Uterus (tissue), 3 donors: ENCODE measurements at regions not wholly inside any gene's neighbourhood (a gene's known extent, or its start where the extent isn't known, plus 50 kb on each side); places are given as distances from the start of the nearest gene placed in this dataset.

ENCODE experiments used
- DNase-seq, 2 donors: peaks; one replicate each; pipeline ENCODE4 v3.0.0-alpha.2; 2019 to 2020
- H3K27ac ChIP-seq, 2 donors: fragments of 200-600 bp; sonication (generic); 1 replicate in 1 of 2; 2 replicates in 1 of 2; pipeline ENCODE4 v1.5.1; 2016 to 2018
- H3K27me3 ChIP-seq, 2 donors: fragments of 200-600 bp; sonication (generic); one replicate each; pipeline ENCODE4 v1.5.1; 2018 to 2019; ENCODE audit warnings: control low read depth in 1 of 2
- H3K36me3 ChIP-seq, 2 donors: fragments of 200-600 bp; sonication (generic); one replicate each; pipeline ENCODE4 v1.5.1; 2019; ENCODE audit warnings: control low read depth in 1 of 2
- H3K4me1 ChIP-seq, 2 donors: fragments of 200-600 bp; sonication (generic); one replicate each; pipeline ENCODE4 v1.5.1; 2018 to 2019; ENCODE audit warnings: control low read depth in 1 of 2
- H3K4me3 ChIP-seq, 2 donors: fragments of 200-600 bp; sonication (generic); 1 replicate in 1 of 2; 2 replicates in 1 of 2; pipeline ENCODE4 v1.5.1; 2018 to 2019; ENCODE audit warnings: mild to moderate bottlenecking in 1 of 2
- H3K9me3 ChIP-seq, 2 donors: fragments of 200-600 bp; sonication (generic); one replicate each; pipeline ENCODE4 v1.5.1; 2019; ENCODE audit warnings: control low read depth in 1 of 2
- CTCF ChIP-seq, 4 experiments: fragments of 200-600 bp in 2 of 4; fragments of 450-650 bp in 2 of 4; sonication (generic) in 2 of 4; IDR thresholded peaks; one replicate each; pipeline ENCODE4 v1.5.1; 2016 to 2019; ENCODE audit warnings: antibody characterized with exemption in 4 of 4, mild to moderate bottlenecking in 2 of 4, moderate library complexity in 1 of 4
- POLR2A ChIP-seq, 2 donors: fragments of 450-650 bp; IDR thresholded peaks; one replicate each; pipeline ENCODE4 v1.6.1; 2016; ENCODE audit warnings: antibody characterized with exemption in 2 of 2, mild to moderate bottlenecking in 1 of 2, moderate library complexity in 1 of 2
- intact Hi-C: fragments of 100-400 bp; cut with DNase I; formaldehyde crosslinking; loops from one replicate; pipeline ENCODE4 v1.15.1; 2023; ENCODE audit warnings: low total_unique reads
- donor health status: DM: yes; HTN: yes; CAD: no.

DNA sequence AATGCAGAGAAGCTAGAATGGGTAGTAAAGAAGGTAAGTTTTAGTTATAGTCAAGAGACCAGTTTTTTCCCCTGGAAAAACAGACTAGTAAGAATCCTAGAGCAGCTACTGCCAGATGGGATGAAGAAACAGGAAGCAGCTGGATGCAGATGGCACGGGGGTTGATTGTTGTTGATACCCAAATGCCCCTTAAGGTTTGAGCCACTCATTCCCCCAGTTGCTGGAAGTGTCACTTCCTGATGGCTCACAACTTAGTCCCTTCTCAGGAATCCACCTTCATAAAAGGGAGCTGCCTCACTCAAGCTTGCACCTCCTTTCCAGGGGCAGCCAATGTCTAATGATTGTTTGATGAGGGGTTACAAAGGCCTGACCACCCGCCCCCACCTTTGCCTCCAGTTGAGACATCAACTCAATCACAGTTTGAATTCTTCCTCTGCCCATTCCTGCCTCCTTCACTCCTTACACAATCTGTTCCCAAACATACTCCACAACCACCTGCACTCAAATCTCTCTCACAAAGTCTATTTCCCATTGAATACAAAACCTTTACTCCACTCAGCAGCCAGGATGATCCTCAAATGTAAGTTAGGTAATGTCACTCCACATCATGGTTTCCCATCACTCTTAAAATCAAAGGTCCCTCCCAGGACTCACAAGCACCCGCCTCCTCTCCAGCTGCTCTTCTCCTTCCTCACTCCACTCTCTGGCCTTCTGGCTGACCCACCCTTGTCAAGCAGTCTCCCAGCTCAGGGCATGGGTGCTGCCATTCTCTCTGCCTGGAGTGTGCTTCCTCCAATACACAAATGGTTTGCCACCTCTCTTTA, 450.1 kb upstream of the THBS1 start:
- TF ChIP-seq POLR2A (IDR thresholded peaks at IDR 0.05) (no peak), CTCF (IDR thresholded peaks at IDR 0.05) (no peak)
- intact Hi-C loops, result no loop called here
- H3K27me3 ChIP-seq, result no peaks in the 10 kb centered on the region
- DNase-seq, result no peak
- H3K9me3 ChIP-seq, result no peaks in the 10 kb centered on the region
- H3K4me1 ChIP-seq, result no peaks in the 10 kb centered on the region
- H3K27ac ChIP-seq, result no peak overlapping the region
- no peaks in the 10 kb centered on the region for H3K36me3 ChIP-seq
- no peak overlapping the region for H3K4me3 ChIP-seq

DNA sequence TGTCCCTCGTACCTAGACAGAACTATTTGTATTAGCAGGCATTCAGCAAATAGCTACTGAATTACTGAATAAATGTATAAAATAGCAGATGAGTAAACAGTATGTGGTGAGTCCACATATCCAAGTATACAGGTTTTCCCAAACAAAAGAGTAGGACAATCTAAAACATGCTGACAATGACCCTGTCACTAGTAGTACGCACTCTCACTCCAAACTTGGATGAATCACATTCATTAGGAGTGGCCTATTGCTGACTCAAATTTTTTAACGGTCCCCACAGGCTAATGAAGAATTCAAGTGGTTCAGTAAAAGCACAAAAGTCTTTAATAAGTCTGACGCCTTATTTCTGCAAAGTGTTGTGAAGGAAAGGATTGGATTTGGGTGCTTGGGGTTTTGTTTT, 449.3 kb upstream of the THBS1 start:
- TF ChIP-seq CTCF (IDR thresholded peaks at IDR 0.05) (no peak), POLR2A (IDR thresholded peaks at IDR 0.05) (no peak)
- H3K36me3 ChIP-seq, result no peaks in the 10 kb centered on the region
- H3K27me3 ChIP-seq, result no peaks in the 10 kb centered on the region
- H3K4me1 ChIP-seq, result no peaks in the 10 kb centered on the region
- no peak overlapping the region for H3K4me3 ChIP-seq
- no peak for DNase-seq
- H3K9me3 ChIP-seq, result no peaks in the 10 kb centered on the region
- no peak overlapping the region for H3K27ac ChIP-seq
- intact Hi-C loops, result no loop called here

DNA sequence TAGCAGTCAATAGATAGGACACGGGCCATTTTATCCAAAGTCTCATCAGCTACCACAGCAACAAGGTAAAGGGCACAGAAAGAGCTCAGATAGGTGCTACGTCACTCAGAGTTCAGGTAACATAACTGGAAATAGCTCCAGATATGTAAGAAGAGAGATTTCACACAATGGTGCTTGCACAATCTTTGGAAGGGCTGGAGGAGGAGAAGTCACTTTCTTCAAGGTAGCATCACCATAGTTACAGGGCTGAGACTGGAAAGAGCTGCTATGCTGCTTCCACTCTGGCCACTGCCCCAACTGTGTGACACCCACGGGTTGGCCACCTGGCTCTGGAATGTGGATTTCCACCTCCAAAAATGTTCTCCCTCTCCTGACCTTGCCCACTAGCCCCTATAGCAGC, 448.8 kb upstream of the THBS1 start:
- TF ChIP-seq CTCF (IDR thresholded peaks at IDR 0.05) (no peak), POLR2A (IDR thresholded peaks at IDR 0.05) (no peak)
- Histone ChIP-seq H3K4me3 (no peak overlapping the region), H3K9me3 (no peaks in the 10 kb centered on the region), H3K36me3 (no peaks in the 10 kb centered on the region), H3K27ac (no peak overlapping the region), H3K27me3 (no peaks in the 10 kb centered on the region), H3K4me1 (no peaks in the 10 kb centered on the region)
- intact Hi-C loops, result no loop called here
- DNase-seq, result no peak

DNA sequence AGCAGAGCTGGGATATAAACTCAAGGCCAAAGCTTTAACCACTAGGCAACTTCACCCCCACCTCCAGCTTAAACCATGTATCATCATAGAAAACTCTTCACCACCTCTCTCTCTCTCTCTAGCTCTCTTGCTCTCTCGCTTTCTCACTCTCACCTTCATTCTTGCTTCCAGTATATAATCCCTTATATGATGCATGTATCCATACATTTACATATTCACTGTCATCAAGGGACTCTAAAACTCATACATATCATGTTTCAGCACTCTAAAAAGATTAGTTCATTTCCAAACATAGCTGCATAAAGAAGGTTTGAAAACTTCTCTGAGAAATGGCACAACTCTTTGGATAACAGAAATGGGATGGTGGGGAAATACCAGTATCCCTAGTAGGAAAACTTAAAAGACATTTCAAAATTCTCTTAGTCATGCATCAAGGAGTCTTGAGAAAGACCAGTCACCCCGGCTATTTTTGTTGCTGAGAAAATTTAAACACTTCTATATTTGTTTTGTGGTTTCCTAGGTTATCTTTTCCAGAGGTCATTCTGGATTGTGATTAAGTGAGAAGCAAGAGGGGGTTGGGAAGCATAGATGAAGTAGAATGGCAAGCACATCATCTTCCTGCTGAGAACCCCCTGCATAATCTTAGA, 447.8 kb upstream of the THBS1 start:
- no peaks in the 10 kb centered on the region for H3K4me1 ChIP-seq
- no peaks in the 10 kb centered on the region for H3K9me3 ChIP-seq
- H3K27ac ChIP-seq, result peak overlapping the region in 1 of 2 donors; percentile 56
- intact Hi-C loops, result no loop called here
- no peak overlapping the region for H3K4me3 ChIP-seq
- no peaks in the 10 kb centered on the region for H3K36me3 ChIP-seq
- no peaks in the 10 kb centered on the region for H3K27me3 ChIP-seq
- no peak for DNase-seq
- TF ChIP-seq POLR2A (IDR thresholded peaks at IDR 0.05) (no peak), CTCF (IDR thresholded peaks at IDR 0.05) (no peak)

DNA sequence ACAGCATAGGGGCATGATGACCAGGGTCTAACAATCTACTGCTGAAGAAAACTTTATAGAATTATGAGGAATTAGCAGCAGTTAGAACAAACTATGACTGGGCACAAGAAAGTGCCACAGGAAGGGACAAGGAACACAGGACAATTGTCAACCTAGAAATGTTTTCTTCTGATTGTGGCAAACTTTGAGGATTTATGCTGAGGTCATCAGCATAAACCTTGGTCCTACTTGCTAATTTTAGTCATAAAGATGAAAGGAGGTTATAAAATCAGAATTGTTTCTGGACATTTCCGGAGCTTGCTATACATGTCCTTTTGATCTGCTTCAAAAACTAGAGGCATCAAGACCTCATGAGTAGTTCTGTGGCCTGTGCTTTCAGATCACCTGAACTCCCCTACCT, 446.6 kb upstream of the THBS1 start:
- H3K27me3 ChIP-seq, result no peaks in the 10 kb centered on the region
- H3K27ac ChIP-seq, result no peak overlapping the region
- H3K4me1 ChIP-seq, result no peaks in the 10 kb centered on the region
- H3K4me3 ChIP-seq, result no peak overlapping the region
- no peak for DNase-seq
- intact Hi-C loops, result no loop called here
- H3K9me3 ChIP-seq, result no peaks in the 10 kb centered on the region
- no peaks in the 10 kb centered on the region for H3K36me3 ChIP-seq
- TF ChIP-seq POLR2A (IDR thresholded peaks at IDR 0.05) (no peak), CTCF (IDR thresholded peaks at IDR 0.05) (no peak)
